ENCODE measurements at regions not wholly inside any gene's neighbourhood (a gene's known extent, or its start where the extent isn't known, plus 50 kb on each side); places are given as distances from the start of the nearest gene placed in this dataset.

DNA sequence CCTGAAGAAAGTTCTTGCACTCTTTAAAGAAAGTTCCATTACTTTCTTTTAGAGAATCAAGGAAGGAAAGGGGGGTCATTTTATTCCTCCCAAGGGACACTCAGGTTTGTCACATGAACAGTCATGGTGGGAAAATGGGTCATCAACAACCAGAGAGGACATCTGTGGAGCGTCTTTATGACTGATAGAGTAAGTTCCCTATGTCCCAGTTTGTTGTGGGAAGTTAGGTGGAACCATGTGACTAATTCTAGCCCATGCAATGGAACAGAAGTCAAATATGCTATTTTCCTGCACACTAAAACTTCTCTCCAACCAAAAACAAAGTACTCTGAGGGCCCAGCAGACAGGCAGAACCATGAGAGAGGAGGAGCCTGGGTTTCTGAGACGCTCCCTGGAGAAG is 165.6 kb upstream of the SERTAD2 start:
- Histone ChIP-seq H2BK15ac (ENCODE audit: low read depth, low read length) (no peak overlapping the region), H2BK20ac (ENCODE audit: low read depth, low read length, poor library complexity, severe bottlenecking) (no peak overlapping the region), H3K18ac (ENCODE audit: insufficient read length, low read depth, low read length) (no peak overlapping the region), H3K27ac (ENCODE audit: insufficient read length, low read depth, low read length) (no peak overlapping the region), H2AFZ (ENCODE audit: low read length) (no peak overlapping the region), H3K23me2 (ENCODE audit: insufficient read length, low read depth, low read length, poor library complexity, severe bottlenecking) (no peaks in the 10 kb centered on the region), H2AK5ac (ENCODE audit: insufficient read length, low read length) (no peak overlapping the region), H2BK120ac (ENCODE audit: low read depth, low read length, poor library complexity, severe bottlenecking) (no peak overlapping the region), H3K4me2 (ENCODE audit: insufficient read depth, insufficient read length, low read length) (no peak overlapping the region), H3K14ac (ENCODE audit: insufficient read depth, low read length) (no peak overlapping the region), H3K79me2 (ENCODE audit: insufficient read depth, low read length) (no peaks in the 10 kb centered on the region), H3T11ph (ENCODE audit: low read length) (no peak overlapping the region), H2BK12ac (ENCODE audit: insufficient read length, low read depth, low read length) (no peak overlapping the region), H2BK5ac (ENCODE audit: insufficient read length, low read length) (no peak overlapping the region), H4K20me1 (ENCODE audit: control insufficient read depth, insufficient read depth, insufficient read length) (no peaks in the 10 kb centered on the region), H4K8ac (replicated peaks; ENCODE audit: insufficient read length, low read depth, low read length) (no peak overlapping the region), H3K4me1 (ENCODE audit: insufficient read depth, low read length) (0 out of 2 replicates have a peak, but pooled peaks cover 4% of the 10 kb centered on the region), H3K23ac (ENCODE audit: insufficient read length, low read depth, low read length) (no peak overlapping the region), H4K5ac (ENCODE audit: insufficient read length, low read depth, low read length) (no peak overlapping the region), H3K56ac (ENCODE audit: insufficient read length, low read depth, low read length) (no peak overlapping the region), H3K9me3 (ENCODE audit: control insufficient read depth, low read depth, low read length) (no peaks in the 10 kb centered on the region), H3K79me1 (ENCODE audit: insufficient read depth, low read depth, low read length, poor library complexity, severe bottlenecking) (no peaks in the 10 kb centered on the region), H3K9ac (ENCODE audit: extremely low read depth, insufficient read length, low read length) (no peak overlapping the region), H3K4ac (ENCODE audit: low read depth, low read length) (no peak overlapping the region), H3K27me3 (ENCODE audit: insufficient read depth, low read length) (no peaks in the 10 kb centered on the region), H4K91ac (ENCODE audit: insufficient read length, low read depth, low read length) (no peak overlapping the region)
- Mint-ChIP-seq H3K4me1 (peaks cover 24 to 29% of the 10 kb centered on the region in 2 experiments), H3K27me3 (ENCODE audit: low read depth) (peaks cover 6% of the 10 kb centered on the region), H3K9me3 (peaks cover 0 to 2% of the 10 kb centered on the region in 2 experiments; a peak in 2 of 5 replicates), H3K4me3 (no peak overlapping the region), H3K36me3 (ENCODE audit: insufficient read depth in 1 of 3, low read depth in 3 of 3) (no peaks in the 10 kb centered on the region), H3K27ac (no peak overlapping the region)
- no CpG with 5 or more reads among the region's 2 CpGs for WGBS (ENCODE audit: extremely low coverage, insufficient read length, low lambda C conversion rate)
- TF ChIP-seq, protein P1, sequence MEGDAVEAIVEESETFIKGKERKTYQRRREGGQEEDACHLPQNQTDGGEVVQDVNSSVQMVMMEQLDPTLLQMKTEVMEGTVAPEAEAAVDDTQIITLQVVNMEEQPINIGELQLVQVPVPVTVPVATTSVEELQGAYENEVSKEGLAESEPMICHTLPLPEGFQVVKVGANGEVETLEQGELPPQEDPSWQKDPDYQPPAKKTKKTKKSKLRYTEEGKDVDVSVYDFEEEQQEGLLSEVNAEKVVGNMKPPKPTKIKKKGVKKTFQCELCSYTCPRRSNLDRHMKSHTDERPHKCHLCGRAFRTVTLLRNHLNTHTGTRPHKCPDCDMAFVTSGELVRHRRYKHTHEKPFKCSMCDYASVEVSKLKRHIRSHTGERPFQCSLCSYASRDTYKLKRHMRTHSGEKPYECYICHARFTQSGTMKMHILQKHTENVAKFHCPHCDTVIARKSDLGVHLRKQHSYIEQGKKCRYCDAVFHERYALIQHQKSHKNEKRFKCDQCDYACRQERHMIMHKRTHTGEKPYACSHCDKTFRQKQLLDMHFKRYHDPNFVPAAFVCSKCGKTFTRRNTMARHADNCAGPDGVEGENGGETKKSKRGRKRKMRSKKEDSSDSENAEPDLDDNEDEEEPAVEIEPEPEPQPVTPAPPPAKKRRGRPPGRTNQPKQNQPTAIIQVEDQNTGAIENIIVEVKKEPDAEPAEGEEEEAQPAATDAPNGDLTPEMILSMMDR (conservative IDR thresholded peaks at IDR 0.05) = no peak
- no peak for DNase-seq

Data from H9 (cell line).